ENCODE measurements at regions not wholly inside any gene's neighbourhood (a gene's known extent, or its start where the extent isn't known, plus 50 kb on each side); places are given as distances from the start of the nearest gene placed in this dataset.

DNA sequence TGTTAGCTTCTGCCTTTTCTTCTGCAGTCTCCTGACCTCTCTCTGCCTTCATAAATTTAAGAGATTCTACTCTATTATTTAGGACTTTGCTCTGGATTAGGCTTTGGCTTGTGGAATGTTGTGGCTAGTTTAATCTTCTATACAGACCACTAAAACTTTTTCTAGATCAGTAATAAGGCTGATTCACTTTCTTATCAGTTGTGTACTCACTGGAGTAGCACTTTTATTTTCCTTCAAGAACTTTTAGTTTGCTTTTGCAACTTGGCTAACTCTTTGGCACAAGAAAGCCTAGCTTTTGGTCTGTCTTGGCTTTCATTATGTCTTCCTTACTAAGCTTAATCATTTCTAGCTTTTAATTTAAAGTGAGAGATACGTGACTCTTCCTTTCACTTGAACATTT is 265.5 kb upstream of the TBC1D5 start:
- TF ChIP-seq POLR2AphosphoS5 (IDR thresholded peaks at IDR 0.05) (no peak), CTCF (IDR thresholded peaks at IDR 0.05) (no peak), POLR2A (IDR thresholded peaks at IDR 0.05) (no peak), EP300 (IDR thresholded peaks at IDR 0.05) (no peak)

Data from suprapubic skin (tissue), 4 donors.